RKO (cell line): ENCODE measurements at regions not wholly inside any gene's neighbourhood (a gene's known extent, or its start where the extent isn't known, plus 50 kb on each side); places are given as distances from the start of the nearest gene placed in this dataset.
A peak's percentile ranks its signal among the peaks of the same experiment; 100 is the strongest.

Source experiments
- DNase-seq: peaks from one replicate; pipeline ENCODE4 v3.0.0-alpha.2; 2016; ENCODE audit warnings: low spot score

DNA sequence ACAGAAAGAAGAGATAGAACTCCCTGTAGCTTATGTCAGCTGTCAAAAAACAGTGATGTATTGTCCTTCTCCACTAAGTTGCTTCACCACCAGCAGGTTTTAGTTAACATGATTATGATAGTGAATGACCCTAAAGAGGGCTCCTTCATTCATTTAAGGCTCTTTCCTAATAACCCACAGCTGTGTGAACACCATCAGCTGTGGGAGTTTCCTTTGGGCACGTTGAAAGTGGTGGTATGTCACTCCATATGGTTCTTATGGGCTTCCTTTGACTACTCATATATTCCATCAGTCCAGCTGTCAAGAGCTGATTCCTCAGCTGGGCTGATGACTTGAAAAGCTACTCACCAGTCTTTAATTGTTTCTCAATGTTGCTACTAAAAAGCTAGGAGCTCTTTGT is 210.3 kb downstream of the UBE2E3 start:
- no peak for DNase-seq

DNA sequence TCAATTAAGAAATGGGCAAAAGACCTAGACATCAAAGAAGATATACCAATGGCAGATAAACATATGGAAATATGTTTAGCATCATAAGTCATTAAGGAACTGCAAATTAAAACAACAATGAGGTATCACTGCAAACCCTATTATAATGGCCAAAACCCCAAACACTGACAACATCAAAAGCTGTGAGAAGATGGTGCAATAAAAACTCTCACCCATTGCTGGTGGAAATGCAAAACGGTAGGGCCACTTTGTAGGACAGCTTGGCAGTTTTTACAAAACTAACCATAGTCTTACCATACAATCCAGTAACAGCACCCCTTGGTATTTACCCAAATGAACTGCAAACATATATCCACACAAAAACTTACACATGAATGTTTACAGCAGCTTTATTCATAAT is 213.1 kb downstream of the UBE2E3 start:
- no peak for DNase-seq

DNA sequence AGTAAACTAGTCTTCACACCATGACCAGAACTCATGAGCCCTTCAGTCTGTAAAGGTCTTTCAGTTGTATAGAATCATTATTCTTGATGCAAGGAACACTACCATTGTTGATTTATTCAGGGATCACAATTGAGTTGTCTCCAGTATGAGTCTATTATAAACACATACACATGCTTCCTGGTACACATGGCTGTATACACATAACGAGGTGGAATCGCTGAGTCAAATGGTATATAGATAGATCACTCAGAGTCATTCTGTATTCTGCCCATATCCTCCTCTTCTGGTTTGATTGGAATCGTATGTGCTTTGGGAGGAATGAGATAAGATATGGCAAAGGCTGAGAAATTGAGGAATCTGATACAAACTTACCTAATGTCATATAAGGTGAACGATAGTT is 216.0 kb downstream of the UBE2E3 start:
- no peak for DNase-seq

DNA sequence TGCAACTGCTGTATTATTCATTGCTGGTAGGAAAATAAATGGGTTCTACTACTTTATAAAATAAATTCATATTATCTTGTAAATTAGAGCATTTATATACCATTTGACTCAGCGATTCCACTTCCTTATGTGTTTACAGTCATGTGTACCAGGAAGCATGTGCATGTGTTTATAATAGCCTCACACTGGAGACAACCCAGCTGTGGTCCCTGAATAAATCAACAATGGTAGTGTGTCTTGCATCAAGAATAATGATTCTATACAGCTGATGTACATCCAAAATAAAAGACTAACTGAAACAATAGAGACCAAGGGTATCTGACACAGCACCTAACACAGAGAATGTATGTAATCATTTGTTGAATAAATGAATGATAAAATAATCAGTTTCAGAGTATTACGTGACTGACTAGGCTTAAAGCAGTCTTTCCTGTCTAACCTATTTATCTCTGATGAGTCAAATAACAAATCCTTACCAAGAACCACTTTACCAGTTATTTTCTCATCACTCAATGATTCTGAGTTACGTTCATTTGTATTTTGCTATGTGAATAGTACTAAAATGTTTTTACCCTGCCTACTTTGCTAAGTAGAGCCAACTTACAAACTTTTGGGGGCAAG is 216.8 kb downstream of the UBE2E3 start:
- no peak for DNase-seq

DNA sequence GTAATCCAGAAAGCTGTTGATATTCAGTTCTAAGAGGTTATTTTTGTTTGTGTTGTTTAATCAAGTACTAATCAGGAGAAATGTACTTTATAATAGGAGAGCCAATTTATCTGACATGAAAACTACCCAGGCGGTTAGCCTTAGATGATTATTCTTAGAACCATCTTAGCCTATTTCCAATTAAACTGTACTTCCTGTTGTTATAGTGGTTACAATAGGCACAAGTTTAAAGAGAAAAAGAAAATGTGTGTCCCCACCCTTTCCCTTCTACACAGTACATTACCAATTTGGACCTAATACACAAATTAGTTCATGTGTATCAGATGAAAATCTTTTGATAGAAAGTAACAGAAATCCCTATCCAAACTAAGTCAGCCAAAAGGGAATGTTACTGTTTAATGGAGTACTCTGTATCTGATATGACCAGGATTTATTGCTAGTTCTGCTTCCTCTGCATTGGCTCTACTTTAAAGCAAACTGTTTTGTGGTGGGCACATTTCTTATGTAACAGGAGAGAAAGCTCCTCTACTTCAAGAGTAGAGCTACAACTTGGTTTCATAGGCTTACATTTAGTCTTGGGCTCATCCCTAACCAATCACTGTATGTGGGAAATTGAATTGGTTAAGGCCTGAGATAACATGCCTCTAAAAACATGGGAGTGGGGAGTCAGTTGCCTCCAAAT is 217.9 kb downstream of the UBE2E3 start:
- DNase-seq: no peak

DNA sequence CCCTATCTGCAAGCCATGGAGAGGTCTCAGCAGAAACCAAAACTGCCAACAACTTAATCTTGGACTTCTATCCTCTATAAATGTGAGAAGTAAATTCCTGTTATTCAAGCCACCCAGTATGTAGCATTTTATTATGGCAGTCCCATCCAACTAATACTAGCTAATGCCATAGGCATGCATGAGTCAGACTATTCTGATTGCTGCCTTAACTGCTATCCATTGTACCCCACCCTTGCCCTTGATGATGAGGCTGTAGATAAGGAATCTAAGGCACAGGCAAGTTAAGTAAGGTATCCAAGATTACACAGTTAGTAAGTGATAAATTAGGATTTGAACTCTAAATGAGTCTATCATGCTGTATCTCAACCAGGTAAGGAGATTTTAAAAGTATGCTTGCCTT is 223.0 kb downstream of the UBE2E3 start:
- peak; percentile 59 for DNase-seq

DNA sequence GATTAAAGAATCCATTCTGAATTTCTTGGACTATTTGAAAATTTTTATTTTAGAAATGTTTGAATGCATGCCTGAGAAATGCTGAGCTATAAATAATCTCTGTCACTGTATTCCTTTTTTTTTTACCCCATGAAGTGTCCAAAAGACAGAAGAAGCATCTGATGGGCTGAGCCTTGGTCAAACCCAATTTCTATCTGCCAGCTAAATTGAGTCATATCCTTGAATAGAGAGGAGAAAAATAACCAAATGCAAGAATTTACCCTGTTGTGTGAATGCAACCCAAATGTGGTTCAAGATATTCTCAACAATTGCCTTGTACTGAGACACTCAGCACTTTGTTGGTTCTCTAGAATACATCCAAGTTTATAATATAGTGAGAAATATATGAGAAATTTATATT is 223.5 kb downstream of the UBE2E3 start:
- no peak for DNase-seq

DNA sequence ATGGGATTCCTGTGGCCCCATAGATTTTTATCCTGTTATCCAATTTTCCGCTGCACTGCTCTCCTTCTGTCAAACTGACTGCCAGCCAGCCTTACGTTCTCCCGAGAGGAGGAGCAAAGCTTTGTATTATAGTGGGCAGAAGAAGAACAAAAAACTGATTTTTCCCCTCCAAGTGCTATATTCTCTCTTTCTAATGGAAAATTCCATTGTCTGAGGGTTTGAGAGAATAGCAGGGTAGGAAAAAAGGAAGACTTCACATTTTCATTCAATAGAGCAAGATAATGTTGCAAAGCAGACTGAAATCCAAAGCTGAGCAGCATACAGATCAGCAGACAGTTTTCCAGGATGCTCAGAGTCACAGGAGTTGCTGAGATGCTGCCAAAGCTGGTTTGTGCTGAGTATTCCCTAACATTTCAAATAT is 238.0 kb downstream of the UBE2E3 start:
- no peak for DNase-seq

DNA sequence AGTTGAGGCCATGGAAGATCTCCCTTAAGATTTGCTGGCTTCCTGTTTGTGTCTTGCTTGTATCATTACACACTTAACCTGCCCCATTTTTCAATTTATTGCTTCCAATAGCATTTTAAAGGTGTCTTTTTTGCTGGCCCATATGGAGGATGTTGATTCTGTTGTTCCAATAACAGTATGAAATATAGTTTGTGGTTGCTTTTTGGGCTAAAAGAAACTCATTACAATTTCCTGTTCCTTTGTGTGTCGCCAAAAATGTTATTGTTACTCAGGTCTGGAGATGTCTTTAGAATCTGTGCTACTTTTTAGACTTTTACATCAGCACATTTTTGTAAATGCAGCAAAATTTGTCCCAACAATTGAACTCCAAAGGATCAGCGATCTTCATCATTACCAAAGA is 234.0 kb upstream of the ITGA4 start:
- DNase-seq: no peak

DNA sequence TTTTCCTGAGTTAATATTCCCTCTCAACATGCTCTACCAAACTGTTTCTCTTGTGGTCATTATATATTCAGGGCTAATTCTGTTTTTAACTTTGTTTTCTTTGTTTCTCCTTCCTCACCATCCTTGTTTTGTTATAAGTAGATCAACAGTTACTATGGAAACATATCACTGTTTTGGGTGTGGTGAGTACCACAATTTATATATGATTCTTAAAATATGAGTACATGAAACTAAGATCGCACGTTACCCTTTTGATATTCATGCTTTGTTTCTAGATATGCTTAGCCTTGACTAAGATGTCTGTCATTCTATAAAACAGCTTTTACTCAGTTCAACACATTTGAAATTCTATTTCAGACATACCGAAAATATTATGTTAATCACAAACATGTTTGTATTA is 232.3 kb upstream of the ITGA4 start:
- DNase-seq: no peak

DNA sequence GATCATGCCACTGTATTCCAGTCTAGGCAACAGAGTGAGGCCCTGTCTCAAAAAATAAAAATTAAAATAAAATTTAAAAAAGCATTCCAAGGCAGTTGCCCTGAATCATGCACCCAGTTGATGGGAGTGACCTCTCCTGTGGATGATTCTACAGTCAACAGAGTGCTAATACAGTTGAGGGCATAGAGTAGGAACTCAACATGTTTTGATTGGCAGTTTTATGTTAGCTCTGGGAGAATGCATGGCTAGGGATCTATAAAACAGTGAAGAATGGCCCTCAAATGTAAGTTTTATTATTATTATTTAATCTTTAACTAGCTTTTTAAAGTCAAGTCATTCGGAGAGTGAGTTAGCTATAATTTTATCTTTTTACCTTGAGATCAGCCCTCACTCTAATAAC is 228.5 kb upstream of the ITGA4 start:
- DNase-seq: no peak

DNA sequence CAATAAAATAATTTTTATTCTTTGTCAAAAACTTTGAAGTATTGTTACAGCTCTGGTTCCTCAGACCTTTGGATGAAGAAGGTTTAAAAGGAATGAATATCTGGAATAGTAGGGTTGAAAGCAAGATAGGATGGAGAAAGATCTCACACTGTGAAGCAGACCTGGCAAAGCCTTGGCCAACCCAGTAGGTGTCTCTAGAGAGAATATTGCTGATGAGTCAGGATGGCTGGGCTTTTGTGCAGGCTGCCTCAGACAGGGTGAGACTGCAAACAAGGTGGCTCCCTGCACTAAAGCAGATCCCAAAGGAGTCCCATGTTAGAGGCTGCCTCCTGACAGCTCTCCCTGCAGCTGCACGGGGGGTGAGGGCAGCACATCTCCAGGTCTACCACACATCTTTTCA is 226.0 kb upstream of the ITGA4 start:
- peak; percentile 30 for DNase-seq

DNA sequence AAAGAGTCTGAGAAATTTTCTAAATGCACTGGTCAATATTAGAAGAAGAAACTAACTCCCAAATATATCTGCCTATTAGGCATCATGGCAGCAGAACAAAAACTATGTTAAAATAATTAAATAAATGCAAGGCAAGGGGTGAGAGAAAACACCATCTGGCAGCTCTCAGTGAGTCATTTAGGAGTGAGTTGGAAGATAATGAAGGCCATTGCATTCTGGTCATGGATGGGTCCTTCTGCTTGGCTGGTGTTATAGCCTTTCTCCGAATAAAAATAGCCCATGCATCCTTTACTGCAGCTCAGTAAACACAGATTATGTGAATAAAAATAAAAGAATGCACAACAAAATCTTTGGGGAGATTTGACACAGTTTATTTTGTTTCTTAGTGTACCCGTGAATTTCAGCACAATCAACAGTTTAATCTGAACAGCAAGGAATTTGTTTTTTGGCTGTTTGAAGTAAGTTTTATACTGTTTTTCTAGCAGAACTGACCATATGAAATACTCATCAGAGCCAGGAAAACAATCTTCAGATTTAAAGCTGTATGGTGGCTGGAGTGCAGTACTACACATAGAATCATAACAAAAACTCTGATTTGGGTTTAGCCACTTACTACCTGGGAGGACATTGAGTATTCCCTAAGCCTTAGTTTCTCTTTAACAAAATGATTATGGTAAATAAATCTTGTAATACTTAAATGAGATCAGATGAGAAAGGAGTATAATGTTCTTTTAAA is 225.1 kb upstream of the ITGA4 start:
- DNase-seq: no peak

DNA sequence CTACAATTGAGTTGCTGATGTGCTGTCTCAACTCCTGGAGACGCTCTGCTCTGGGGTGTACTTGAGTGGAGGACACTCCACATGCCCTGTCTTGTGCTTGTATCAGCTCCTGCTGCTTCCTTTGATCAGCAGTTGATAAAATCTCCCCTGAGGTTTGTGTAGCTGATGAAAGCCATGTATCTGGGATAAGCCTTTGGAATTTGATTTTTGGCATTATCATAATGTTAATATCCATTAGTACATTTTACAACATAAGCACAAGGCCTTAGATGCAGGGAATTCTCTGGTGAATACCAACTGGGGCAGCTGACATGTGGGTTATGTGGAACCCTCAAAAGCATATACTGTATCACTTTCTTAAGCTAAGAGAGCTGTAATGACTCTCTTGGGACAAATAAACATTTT is 222.7 kb upstream of the ITGA4 start:
- no peak for DNase-seq

DNA sequence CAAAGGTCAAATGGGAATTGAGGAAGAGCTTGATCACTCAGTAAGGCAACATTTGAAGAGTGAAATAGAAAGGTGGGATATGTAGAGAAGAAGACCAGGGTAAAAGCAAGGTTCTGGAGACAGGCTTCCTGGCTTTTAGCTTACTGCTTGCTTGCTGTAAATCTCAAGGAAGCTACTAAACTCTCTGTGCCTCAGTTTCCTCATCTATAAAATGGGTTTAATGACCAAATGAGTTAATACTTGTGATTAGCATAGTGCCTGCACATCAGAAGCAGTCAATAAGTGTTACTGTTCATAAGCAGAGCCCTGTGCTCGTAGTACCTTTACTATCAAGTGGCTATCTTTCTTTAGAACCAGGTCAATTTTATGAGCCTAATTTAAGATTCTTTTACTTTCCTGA is 222.2 kb upstream of the ITGA4 start:
- DNase-seq: no peak

DNA sequence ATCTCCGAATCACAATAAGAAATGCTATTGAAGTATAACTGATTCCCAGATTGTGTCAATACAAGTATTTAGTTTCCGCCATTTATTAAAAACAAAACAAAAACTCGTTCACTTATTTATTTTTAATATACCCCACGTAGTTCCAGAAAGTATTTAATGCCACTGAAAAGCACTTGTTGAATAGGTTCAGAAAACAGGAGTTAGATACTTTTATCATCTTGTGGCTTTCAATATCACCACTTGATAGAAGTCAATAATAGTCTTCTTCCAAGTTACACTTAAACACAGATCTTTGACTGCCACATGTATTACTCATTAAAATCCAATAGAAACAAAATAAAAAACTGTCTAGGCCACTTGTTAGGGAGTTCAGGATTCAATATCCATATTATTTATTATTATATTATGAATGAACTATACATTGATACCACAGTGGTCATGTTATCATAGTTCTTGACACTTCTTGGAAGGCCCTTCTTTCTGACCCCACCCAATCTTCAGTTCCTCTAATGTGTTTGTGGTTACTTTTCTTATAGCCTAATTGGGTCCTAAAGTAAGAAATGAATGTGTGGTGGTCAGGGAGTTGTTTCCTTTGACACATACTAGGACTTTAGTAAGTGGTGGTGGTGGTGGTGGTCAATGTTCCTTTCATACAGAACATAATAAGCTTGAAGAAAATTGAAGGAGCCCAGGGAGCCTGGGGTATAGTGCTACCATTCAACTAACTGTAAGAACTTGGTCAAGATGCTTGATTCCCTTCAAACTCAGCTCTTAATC is 221.3 kb upstream of the ITGA4 start:
- no peak for DNase-seq

DNA sequence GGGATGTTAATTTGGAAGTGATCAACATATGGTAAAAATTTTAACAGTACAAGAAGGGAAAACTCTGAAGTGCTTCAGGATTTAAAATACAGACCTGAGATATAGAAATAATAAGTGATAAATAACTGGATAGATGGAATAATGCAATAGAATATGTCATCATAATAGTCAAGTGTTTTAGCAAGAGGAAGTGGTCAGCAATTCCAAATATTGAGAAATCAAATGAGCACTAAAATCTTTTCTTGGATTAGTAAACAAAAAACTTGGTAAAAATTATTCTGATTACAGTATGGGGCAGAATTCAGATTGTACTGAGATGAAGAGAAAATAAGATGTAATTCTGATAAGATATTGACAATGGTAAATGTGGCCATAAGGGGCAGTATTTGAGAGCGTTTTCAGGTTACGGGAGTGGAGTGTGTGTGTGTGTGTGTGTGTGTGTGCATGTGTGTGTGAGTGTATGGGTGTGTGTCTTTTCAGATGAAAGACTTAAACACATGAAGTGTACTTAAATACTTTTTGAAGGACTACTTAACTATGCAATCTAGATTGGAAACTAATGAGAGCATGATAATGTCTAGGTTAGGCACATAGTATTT is 217.9 kb upstream of the ITGA4 start:
- DNase-seq: peak; percentile 9

DNA sequence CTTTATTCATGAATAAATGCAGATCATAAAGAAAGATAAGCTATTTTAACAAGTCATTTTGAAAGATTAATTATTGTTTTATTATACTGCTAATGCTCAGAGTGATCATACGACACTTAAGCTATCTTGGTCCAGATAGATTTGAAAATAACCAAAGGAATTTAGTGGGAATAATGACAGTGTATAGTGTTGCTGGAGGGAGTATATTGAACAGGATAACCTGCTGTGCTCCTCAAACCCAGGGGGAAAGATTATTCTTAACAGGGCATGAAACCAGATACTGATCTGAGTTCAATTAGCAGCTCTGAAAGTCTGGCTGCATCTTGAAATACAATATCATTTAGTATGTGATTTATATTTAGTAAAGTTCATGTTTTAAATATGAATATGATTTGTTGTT is 216.3 kb upstream of the ITGA4 start:
- no peak for DNase-seq

DNA sequence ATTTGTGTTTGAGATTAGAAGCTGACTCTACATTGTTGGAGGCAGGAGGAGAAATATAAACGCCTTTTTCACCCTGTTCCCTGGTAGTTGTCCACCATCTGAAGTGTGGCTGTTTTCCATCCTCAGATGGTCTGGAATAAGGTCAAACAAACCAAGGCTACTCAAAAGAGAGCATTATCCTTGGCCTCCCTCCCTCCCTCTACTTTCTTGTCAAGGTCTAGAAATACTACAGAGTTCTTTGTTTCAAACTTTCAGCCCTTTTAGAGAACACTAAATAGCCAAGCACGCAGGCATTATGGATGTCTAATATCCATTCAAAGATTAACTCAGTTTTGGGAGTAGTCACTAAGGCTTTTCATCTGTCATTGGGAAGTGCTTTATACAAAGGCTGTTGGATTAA is 215.8 kb upstream of the ITGA4 start:
- no peak for DNase-seq

DNA sequence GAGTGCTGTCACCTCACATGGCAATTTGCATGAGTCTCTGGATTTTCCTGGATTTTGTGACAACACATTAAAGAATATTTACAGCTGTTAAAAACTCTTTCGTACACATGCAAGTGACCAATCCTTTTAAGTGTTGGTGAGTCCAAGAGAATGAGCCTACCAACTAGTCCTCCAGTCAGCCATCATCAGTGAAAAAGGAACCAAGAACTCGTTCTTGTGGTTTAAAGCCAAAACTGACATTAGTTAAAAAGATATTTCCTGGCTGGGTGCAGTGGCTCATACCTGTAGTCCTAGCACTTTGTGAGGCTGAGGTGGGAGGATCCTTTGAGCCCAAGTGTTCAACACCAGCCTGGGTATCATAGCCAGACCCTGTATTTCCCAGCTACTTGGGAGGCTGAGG is 215.4 kb upstream of the ITGA4 start:
- DNase-seq: no peak

DNA sequence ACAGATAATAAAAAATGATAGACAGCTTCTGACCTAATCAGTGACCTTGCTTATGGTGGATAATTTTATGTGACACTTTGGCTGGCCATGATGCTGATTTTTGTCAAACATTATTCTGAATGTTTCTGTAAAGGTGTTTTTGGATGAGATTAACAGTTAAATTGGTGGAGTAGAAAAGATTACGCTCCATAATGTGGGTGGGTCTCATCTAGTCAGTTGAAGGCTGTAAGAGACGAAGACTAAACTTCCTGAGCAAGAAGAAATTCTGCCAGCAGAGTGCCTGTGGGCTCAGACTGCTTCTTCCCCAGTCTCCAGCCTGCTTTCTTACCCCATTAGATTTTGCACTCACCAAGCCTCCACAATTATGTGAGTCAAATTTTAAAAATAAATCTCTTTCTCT is 214.9 kb upstream of the ITGA4 start:
- no peak for DNase-seq

DNA sequence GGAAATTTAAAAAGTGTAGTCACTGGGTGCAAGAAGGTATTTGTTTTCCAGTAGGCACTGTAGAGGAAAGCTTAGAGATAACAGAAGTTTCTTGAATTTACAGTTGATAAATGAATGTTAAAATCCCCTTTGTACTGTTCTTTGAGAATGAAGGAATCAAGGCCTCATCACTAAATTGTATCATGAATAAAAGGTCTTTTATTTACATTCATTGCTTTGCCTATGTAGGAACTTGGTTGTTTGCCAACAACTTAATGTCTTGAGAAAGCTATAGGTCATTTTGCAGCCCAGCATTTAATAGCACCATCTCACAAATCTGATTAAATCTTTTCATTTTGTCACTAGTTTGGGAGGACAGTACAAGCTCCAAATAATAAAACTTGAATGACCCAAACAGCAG is 213.9 kb upstream of the ITGA4 start:
- DNase-seq: no peak
